B cell (primary cell): ENCODE measurements at regions not wholly inside any gene's neighbourhood (a gene's known extent, or its start where the extent isn't known, plus 50 kb on each side); places are given as distances from the start of the nearest gene placed in this dataset.

Experiments used
- ATAC-seq: fragments of 200-7000 bp; cut with Tn5 transposase; one replicate; pipeline ENCODE4 v1.10.0; 2021; ENCODE audit warnings: low read depth, mild to moderate bottlenecking, moderate number of reproducible peaks, moderate library complexity
- CTCF ChIA-PET: fragments of 350-600 bp; sonication (Branson Sonifier 250); formaldehyde crosslinking; loops from one replicate; lab custom pipeline; 2021; ENCODE audit warnings: antibody characterized with exemption, inconsistent platforms; lab: Charles Lee
- POLR2A ChIA-PET: fragments of 350-600 bp; sonication (Branson Sonifier 250); formaldehyde crosslinking; loops from one replicate; lab custom pipeline; 2021; ENCODE audit warnings: antibody characterized with exemption; lab: Charles Lee
- DNase-seq: peaks from one replicate; pipeline ENCODE4 v3.0.0; 2013
- H2AFZ ChIP-seq: 2 replicates; pipeline ENCODE4 v1.6.1; 2012; ENCODE audit warnings: mild to moderate bottlenecking, low read depth, low read length; ENCODE audit not compliant: insufficient read depth, poor library complexity, severe bottlenecking
- H3K27ac ChIP-seq, 2 donors: 1 replicate in 1 of 2; 2 replicates in 1 of 2; pipeline ENCODE4 v1.5.1; 2012 to 2013; ENCODE audit warnings: low read length in 2 of 2, mild to moderate bottlenecking in 2 of 2, moderate library complexity in 1 of 2
- H3K27me3 ChIP-seq, 4 experiments: fragments of 200-600 bp in 1 of 4; sonication (generic) in 1 of 4; replicated peaks in 1 of 4; 1 replicate in 2 of 4; 2 replicates in 2 of 4; pipeline versions ENCODE4 v1.6.1 to v1.7.0; 2013 to 2016; ENCODE audit warnings: low read length in 3 of 4, mild to moderate bottlenecking in 2 of 4, mixed read lengths in 1 of 4, moderate library complexity in 1 of 4; ENCODE audit not compliant: insufficient read depth in 4 of 4, control insufficient read depth in 3 of 4; ENCODE audit errors: control extremely low read depth in 1 of 4
- H3K36me3 ChIP-seq, 2 experiments: replicated peaks in 1 of 2; 1 replicate in 1 of 2; 2 replicates in 1 of 2; pipeline versions ENCODE4 v1.6.1 to v1.7.1; 2013; ENCODE audit warnings: low read length in 1 of 2; ENCODE audit not compliant: insufficient read depth in 2 of 2, control insufficient read depth in 1 of 2; ENCODE audit errors: control extremely low read depth in 1 of 2, extremely low read depth in 1 of 2
- H3K4me1 ChIP-seq, 2 donors: fragments of 200-600 bp in 1 of 2; sonication (generic) in 1 of 2; 1 replicate in 1 of 2; 2 replicates in 1 of 2; pipeline versions ENCODE4 v1.5.1 to v1.6.1; 2013 to 2017; ENCODE audit warnings: low read length in 2 of 2; ENCODE audit not compliant: control insufficient read depth in 2 of 2, insufficient read depth in 2 of 2
- H3K4me2 ChIP-seq: replicated peaks from 2 replicates; pipeline ENCODE3; 2012; ENCODE audit warnings: mild to moderate bottlenecking, low read depth, low read length; ENCODE audit not compliant: poor library complexity, severe bottlenecking
- H3K4me3 ChIP-seq, 5 experiments: fragments of 200-600 bp in 1 of 5; sonication (generic) in 1 of 5; 1 replicate in 3 of 5; 2 replicates in 2 of 5; pipeline versions ENCODE4 v1.5.1 to v1.7.0; 2011 to 2016; ENCODE audit warnings: low read length in 4 of 5, mild to moderate bottlenecking in 4 of 5, low read depth in 2 of 5, control low read depth in 1 of 5, moderate library complexity in 1 of 5; ENCODE audit not compliant: insufficient read depth in 1 of 5; ENCODE audit errors: control extremely low read depth in 1 of 5, extremely low read depth in 1 of 5
- H3K79me2 ChIP-seq: fragments of 200-600 bp; sonication (generic); one replicate; pipeline ENCODE4 v1.6.0; 2016; ENCODE audit warnings: low read length; ENCODE audit not compliant: control insufficient read depth, insufficient read depth
- H3K9ac ChIP-seq: fragments of 200-600 bp; sonication (generic); 2 replicates; pipeline ENCODE4 v1.6.1; 2017; ENCODE audit warnings: mild to moderate bottlenecking, low read length, moderate library complexity
- H3K9me3 ChIP-seq, 3 donors: one replicate each; pipeline versions ENCODE4 v1.6.1 to v1.7.1; 2013; ENCODE audit warnings: low read length in 2 of 3; ENCODE audit not compliant: control insufficient read depth in 2 of 3, insufficient read depth in 1 of 3; ENCODE audit errors: control extremely low read depth in 1 of 3
- H4K20me1 ChIP-seq: 2 replicates; pipeline ENCODE4 v1.6.0; 2012; ENCODE audit warnings: mild to moderate bottlenecking, low read length; ENCODE audit not compliant: insufficient read depth, control insufficient read depth, poor library complexity, severe bottlenecking
- H3K27ac Mint-ChIP-seq: one replicate; pipeline ENCODE4 v1.8.0; 2021; ENCODE audit warnings: mixed read lengths
- H3K27me3 Mint-ChIP-seq: one replicate; pipeline ENCODE4 v1.8.0; 2021; ENCODE audit warnings: mixed read lengths
- H3K4me1 Mint-ChIP-seq: one replicate; pipeline ENCODE4 v1.8.0; 2021; ENCODE audit warnings: mixed read lengths
- H3K4me3 Mint-ChIP-seq: one replicate; pipeline ENCODE4 v1.8.0; 2021; ENCODE audit warnings: mixed read lengths
- H3K9me3 Mint-ChIP-seq: one replicate; pipeline ENCODE4 v1.8.0; 2022; ENCODE audit warnings: mixed read lengths; ENCODE audit not compliant: insufficient read depth
- CTCF ChIP-seq: fragments of 200-600 bp; IDR thresholded peaks from one replicate; pipeline ENCODE4 v1.8.0; 2022; ENCODE audit warnings: antibody characterized with exemption, mild to moderate bottlenecking
- EZH2 ChIP-seq: IDR thresholded peaks from 2 replicates; pipeline ENCODE4 v1.6.1; 2012; ENCODE audit warnings: borderline replicate concordance, low read depth, mild to moderate bottlenecking, moderate library complexity, low read length; ENCODE audit not compliant: insufficient read depth, poor library complexity, severe bottlenecking
- WGBS: methylation state at CpG from one replicate; pipeline ENCODE4 v1.1.5; 2013; ENCODE audit warnings: missing lambda C conversion rate; ENCODE audit not compliant: insufficient coverage; 5-methylcytosine and 5-hydroxymethylcytosine counted together
- intact Hi-C: fragments of 100-400 bp; cut with micrococcal nuclease; formaldehyde crosslinking; loops from one replicate; pipeline ENCODE4 v1.10.0; 2022

- H3K27ac ChIP-seq = no peak overlapping the region
- DNase-seq (no peak), ATAC-seq (no peak)
- no peak overlapping the region for H3K9ac ChIP-seq
- no peaks in the 10 kb centered on the region for H4K20me1 ChIP-seq
- no peaks in the 10 kb centered on the region for H3K4me1 ChIP-seq
- no peaks in the 10 kb centered on the region for H3K27me3 ChIP-seq
- WGBS = no CpG with 5 or more reads among the region's 1 CpG
- Mint-ChIP-seq H3K4me3 (no peak overlapping the region), H3K27me3 (no peaks in the 10 kb centered on the region), H3K27ac (no peak overlapping the region), H3K9me3 (no peaks in the 10 kb centered on the region), H3K4me1 (no peaks in the 10 kb centered on the region)
- intact Hi-C loops = no loop called here
- H3K9me3 ChIP-seq = no peaks in the 10 kb centered on the region
- H3K36me3 ChIP-seq = no peaks in the 10 kb centered on the region
- no peak for TF ChIP-seq CTCF
- no peak for TF ChIP-seq EZH2
- H3K79me2 ChIP-seq = no peaks in the 10 kb centered on the region
- H3K4me2 ChIP-seq = no peak overlapping the region
- no peak overlapping the region for H3K4me3 ChIP-seq
- CTCF ChIA-PET = no interaction called here
- no peak overlapping the region for H2AFZ ChIP-seq
- POLR2A ChIA-PET = no interaction called here
Observed at GRCh38 chr6:128642132-128642531, 121.7 kb upstream of the PTPRK start.

- DNase-seq = no peak
- intact Hi-C loops = no loop called here
- no peak overlapping the region for H3K4me3 Mint-ChIP-seq
- Histone ChIP-seq H3K79me2 (no peaks in the 10 kb centered on the region), H2AFZ (no peak overlapping the region), H3K4me3 (no peak overlapping the region), H3K36me3 (no peaks in the 10 kb centered on the region), H3K9ac (no peak overlapping the region), H3K27me3 (no peaks in the 10 kb centered on the region), H3K4me2 (no peak overlapping the region), H3K27ac (no peak overlapping the region), H3K4me1 (no peaks in the 10 kb centered on the region), H3K9me3 (no peaks in the 10 kb centered on the region), H4K20me1 (no peaks in the 10 kb centered on the region)
- ATAC-seq = no peak
- ChIA-PET POLR2A (no interaction called here), CTCF (no interaction called here)
- no peaks in the 10 kb centered on the region for H3K9me3 Mint-ChIP-seq
- no peaks in the 10 kb centered on the region for H3K27me3 Mint-ChIP-seq
- H3K27ac Mint-ChIP-seq = no peak overlapping the region
- no peaks in the 10 kb centered on the region for H3K4me1 Mint-ChIP-seq
- TF ChIP-seq EZH2 (no peak), CTCF (no peak)
Observed at GRCh38 chr6:128641703-128642102, 121.3 kb upstream of the PTPRK start.
